GM12891 (cell line): ENCODE measurements at regions not wholly inside any gene's neighbourhood (a gene's known extent, or its start where the extent isn't known, plus 50 kb on each side); places are given as distances from the start of the nearest gene placed in this dataset.

Experiments
- DNase-seq: peaks from one replicate; pipeline ENCODE4 v3.0.0; 2011; ENCODE audit warnings: low spot score; ENCODE audit not compliant: insufficient read length
- FAIRE-seq: peaks from 2 replicates; lab custom pipeline; 2011; peaks lifted over from hg19 to GRCh38; lab: Jason Lieb, UNC
- PAX5 ChIP-seq: IDR thresholded peaks from 2 replicates; pipeline ENCODE4 v1.6.1; 2011; ENCODE audit warnings: low read length, moderate library complexity, mild to moderate bottlenecking; ENCODE audit not compliant: insufficient read depth, severe bottlenecking
- POLR2A ChIP-seq: IDR thresholded peaks from 2 replicates; pipeline ENCODE4 v1.6.1; 2011; ENCODE audit warnings: low read depth, low read length, control low read depth
- POLR2AphosphoS5 ChIP-seq: IDR thresholded peaks from 2 replicates; pipeline ENCODE4 v1.6.1; 2011; ENCODE audit warnings: low read depth, low read length, control low read depth
- POU2F2 ChIP-seq: IDR thresholded peaks from 2 replicates; pipeline ENCODE4 v1.6.1; 2011; ENCODE audit warnings: low read depth, mild to moderate bottlenecking, control low read depth, low read length, moderate library complexity
- SPI1 ChIP-seq: IDR thresholded peaks from 2 replicates; pipeline ENCODE4 v1.6.1; 2011; ENCODE audit warnings: low read depth, low read length, control low read depth
- TAF1 ChIP-seq: IDR thresholded peaks from 2 replicates; pipeline ENCODE4 v1.6.1; 2011; ENCODE audit warnings: low read depth, low read length, control low read depth

- FAIRE-seq = no peak
- no peak for TF ChIP-seq PAX5
- no peak for TF ChIP-seq POLR2AphosphoS5
- TF ChIP-seq SPI1 = no peak
- TF ChIP-seq POLR2A = no peak
- DNase-seq = no peak
Measured at GRCh38 chr12:127351481-127352010, 915.4 kb upstream of the TMEM132C start.

- DNase-seq (no peak), FAIRE-seq (no peak)
- no peak for TF ChIP-seq POLR2AphosphoS5
Measured at GRCh38 chr12:127355061-127355841, 911.7 kb upstream of the TMEM132C start.

- DNase-seq (no peak), FAIRE-seq (no peak)
- TF ChIP-seq POLR2A (no peak), TAF1 (no peak)
Measured at GRCh38 chr12:127358888-127359287, 908.1 kb upstream of the TMEM132C start.

- DNase-seq (no peak), FAIRE-seq (no peak)
- TF ChIP-seq POLR2A = no peak
- TF ChIP-seq SPI1 = no peak
- TF ChIP-seq PAX5 = no peak
- no peak for TF ChIP-seq POLR2AphosphoS5
- TF ChIP-seq TAF1 = no peak
- TF ChIP-seq POU2F2 = no peak
Measured at GRCh38 chr12:127360580-127360979, 906.4 kb upstream of the TMEM132C start.

- no peak for FAIRE-seq
- DNase-seq = no peak
- TF ChIP-seq PAX5 = no peak
- no peak for TF ChIP-seq POLR2A
- TF ChIP-seq TAF1 = no peak
- TF ChIP-seq POU2F2 = no peak
- no peak for TF ChIP-seq POLR2AphosphoS5
- TF ChIP-seq SPI1 = no peak
Measured at GRCh38 chr12:127362121-127362520, 904.8 kb upstream of the TMEM132C start.

- no peak for TF ChIP-seq POU2F2
- DNase-seq (no peak), FAIRE-seq (no peak)
Measured at GRCh38 chr12:127363392-127363791, 903.6 kb upstream of the TMEM132C start.

GRCh38 chr12:127373559-127373958, 893.4 kb upstream of the TMEM132C start:
- no peak for DNase-seq
- TF ChIP-seq POLR2A (no peak), POLR2AphosphoS5 (no peak), SPI1 (no peak), PAX5 (no peak), POU2F2 (no peak), TAF1 (no peak)
- no peak for FAIRE-seq

GRCh38 chr12:127374447-127374846, 892.5 kb upstream of the TMEM132C start:
- FAIRE-seq (no peak), DNase-seq (no peak)
- TF ChIP-seq TAF1 (no peak), POLR2A (no peak), PAX5 (no peak), POLR2AphosphoS5 (no peak), SPI1 (no peak), POU2F2 (no peak)

GRCh38 chr12:127381043-127381668, 885.8 kb upstream of the TMEM132C start:
- DNase-seq (peak; percentile 65), FAIRE-seq (peak; percentile 82)

GRCh38 chr12:127381681-127382080, 885.3 kb upstream of the TMEM132C start:
- DNase-seq = no peak
- TF ChIP-seq POU2F2 (no peak), SPI1 (no peak), TAF1 (no peak), POLR2AphosphoS5 (no peak), POLR2A (no peak), PAX5 (no peak)
- no peak for FAIRE-seq

More at GRCh38 chr12:127381043-127381668, 885.8 kb upstream of the TMEM132C start:
- TF ChIP-seq PAX5 (no peak), POU2F2 (no peak), POLR2AphosphoS5 (no peak), POLR2A (no peak), SPI1 (no peak), TAF1 (no peak)
